Testis (tissue), 2 donors: ENCODE measurements at regions not wholly inside any gene's neighbourhood (a gene's known extent, or its start where the extent isn't known, plus 50 kb on each side); places are given as distances from the start of the nearest gene placed in this dataset.

Experiments
- DNase-seq: peaks from one replicate; pipeline ENCODE4 v3.0.0-alpha.2; 2019
- H3K27ac ChIP-seq, 2 donors: fragments of 200-600 bp; sonication (generic); one replicate each; pipeline ENCODE4 v1.5.1; 2019
- H3K27me3 ChIP-seq: fragments of 200-600 bp; sonication (generic); one replicate; pipeline ENCODE4 v1.5.1; 2019
- H3K36me3 ChIP-seq: fragments of 200-600 bp; sonication (generic); one replicate; pipeline ENCODE4 v1.5.1; 2017; ENCODE audit warnings: low read depth; ENCODE audit errors: missing control alignments
- H3K4me1 ChIP-seq: fragments of 200-600 bp; sonication (generic); one replicate; pipeline ENCODE4 v1.5.1; 2019
- H3K4me3 ChIP-seq, 2 donors: fragments of 200-600 bp; sonication (generic); one replicate each; pipeline ENCODE4 v1.5.1; 2017 to 2019
- H3K9me3 ChIP-seq: fragments of 200-600 bp; sonication (generic); one replicate; pipeline ENCODE4 v1.5.1; 2017
- CTCF ChIP-seq, 3 experiments: fragments of 450-650 bp in 2 of 3; fragments of 200-600 bp in 1 of 3; sonication (generic) in 1 of 3; IDR thresholded peaks; one replicate each; pipeline ENCODE4 v1.5.1; 2016 to 2019; ENCODE audit warnings: antibody characterized with exemption in 3 of 3, mild to moderate bottlenecking in 2 of 3, moderate library complexity in 1 of 3
- POLR2A ChIP-seq: fragments of 450-650 bp; IDR thresholded peaks from one replicate; pipeline ENCODE4 v1.6.1; 2017; ENCODE audit warnings: antibody characterized with exemption, mild to moderate bottlenecking, moderate library complexity
- WGBS, 2 donors: methylation state at CpG; one replicate each; pipeline ENCODE4 v1.1.5; 2018; 5-methylcytosine and 5-hydroxymethylcytosine counted together
- intact Hi-C: fragments of 100-400 bp; cut with DNase I; formaldehyde crosslinking; loops from one replicate; pipeline ENCODE4 v1.15.1; 2023; ENCODE audit warnings: low total_unique reads

- no peaks in the 10 kb centered on the region for H3K27me3 ChIP-seq
- TF ChIP-seq CTCF (IDR thresholded peaks at IDR 0.05) (no peak), POLR2A (no peak)
- H3K36me3 ChIP-seq: no peaks in the 10 kb centered on the region
- H3K4me3 ChIP-seq: no peak overlapping the region
- WGBS, 2 donors: 94 to 95% methylated on average over 4 of the region's 4 CpGs
- no peak overlapping the region for H3K27ac ChIP-seq
- intact Hi-C loops: no loop called here
- H3K4me1 ChIP-seq: no peaks in the 10 kb centered on the region
- H3K9me3 ChIP-seq: no peaks in the 10 kb centered on the region
- no peak for DNase-seq
Measured at GRCh38 chr3:19792388-19792787, 141.6 kb downstream of the EFHB start.

GRCh38 chr3:19775765-19776164 lies 158.3 kb downstream of the EFHB start:
- 55 to 57% methylated on average over 3 of the region's 3 CpGs for WGBS, 2 donors
- Histone ChIP-seq H3K27ac (no peak overlapping the region), H3K4me1 (no peaks in the 10 kb centered on the region), H3K4me3 (no peak overlapping the region), H3K36me3 (no peaks in the 10 kb centered on the region), H3K9me3 (no peaks in the 10 kb centered on the region), H3K27me3 (no peaks in the 10 kb centered on the region)
- intact Hi-C loops: no loop called here
- TF ChIP-seq POLR2A: no peak
- TF ChIP-seq CTCF (IDR thresholded peaks at IDR 0.05): no peak
- DNase-seq: no peak

- no peaks in the 10 kb centered on the region for H3K4me1 ChIP-seq
- H3K27ac ChIP-seq: no peak overlapping the region
- H3K36me3 ChIP-seq: no peaks in the 10 kb centered on the region
- intact Hi-C loops: no loop called here
- 78 to 79% methylated on average over 4 of the region's 4 CpGs for WGBS, 2 donors
- no peaks in the 10 kb centered on the region for H3K27me3 ChIP-seq
- H3K9me3 ChIP-seq: no peaks in the 10 kb centered on the region
- H3K4me3 ChIP-seq: no peak overlapping the region
- no peak for DNase-seq
- TF ChIP-seq CTCF (IDR thresholded peaks at IDR 0.05) (no peak), POLR2A (no peak)
Measured at GRCh38 chr3:19769694-19770093, 164.3 kb downstream of the EFHB start.

- Histone ChIP-seq H3K27ac (no peak overlapping the region), H3K36me3 (no peaks in the 10 kb centered on the region), H3K4me1 (no peaks in the 10 kb centered on the region), H3K4me3 (no peak overlapping the region), H3K9me3 (no peaks in the 10 kb centered on the region), H3K27me3 (no peaks in the 10 kb centered on the region)
- no peak for DNase-seq
- intact Hi-C loops: no loop called here
- TF ChIP-seq POLR2A (no peak), CTCF (IDR thresholded peaks at IDR 0.05) (no peak)
- whole genome bisulfite sequencing, 2 donors: 93 to 96% methylated on average over 3 of the region's 3 CpGs
Measured at GRCh38 chr3:19765954-19766353, 168.1 kb downstream of the EFHB start.

GRCh38 chr3:19757773-19758172 lies 176.2 kb downstream of the EFHB start:
- no peak for TF ChIP-seq POLR2A
- TF ChIP-seq CTCF (IDR thresholded peaks at IDR 0.05): no peak
- Histone ChIP-seq H3K27me3 (no peaks in the 10 kb centered on the region), H3K27ac (no peak overlapping the region), H3K4me1 (no peaks in the 10 kb centered on the region), H3K36me3 (no peaks in the 10 kb centered on the region), H3K4me3 (no peak overlapping the region), H3K9me3 (no peaks in the 10 kb centered on the region)
- intact Hi-C loops: no loop called here
- DNase-seq: no peak
